ENCODE measurements at regions not wholly inside any gene's neighbourhood (a gene's known extent, or its start where the extent isn't known, plus 50 kb on each side); places are given as distances from the start of the nearest gene placed in this dataset.

GRCh38 chr13:64423467-64423866, 2806.7 kb downstream of the PCDH9 start:
- DNase-seq (ENCODE audit: low read depth, low spot score), result no peak
- no peaks in the 10 kb centered on the region for H4K20me1 ChIP-seq (replicated peaks; ENCODE audit: control insufficient read depth, extremely low read depth, insufficient read depth, low read length)
- H3K4me3 ChIP-seq (replicated peaks in 1 of 3; ENCODE audit: insufficient read depth in 1 of 3, low read depth in 1 of 3, low read length in 3 of 3), result no peak overlapping the region
- no TSS peak for BruUV-seq (replicated peaks)
- dilution Hi-C loops (cut with MboI; ENCODE audit: extremely low pct_ligation_motif_present, low sequenced_read_pairs) (no loop called here), intact Hi-C loops (cut with micrococcal nuclease) (no loop called here)
- no peak overlapping the region for H3K27ac ChIP-seq (ENCODE audit: insufficient read depth, low read depth, low read length)
- H2AFZ ChIP-seq (ENCODE audit: low read depth, low read length), result no peak overlapping the region
- no peak overlapping the region for H3K9ac ChIP-seq (replicated peaks; ENCODE audit: extremely low read depth, insufficient read depth, low read length)
- no peak for FAIRE-seq
- H3K27me3 ChIP-seq (ENCODE audit: control insufficient read depth in 2 of 2, insufficient read depth in 2 of 2, low read length in 2 of 2), result no peaks in the 10 kb centered on the region
- H3K4me2 ChIP-seq (ENCODE audit: insufficient read depth, low read length), result no peak overlapping the region
- H3K4me1 ChIP-seq (ENCODE audit: control insufficient read depth, extremely low read depth, insufficient read depth, low read length), result no peaks in the 10 kb centered on the region
- TF ChIP-seq, protein P1, sequence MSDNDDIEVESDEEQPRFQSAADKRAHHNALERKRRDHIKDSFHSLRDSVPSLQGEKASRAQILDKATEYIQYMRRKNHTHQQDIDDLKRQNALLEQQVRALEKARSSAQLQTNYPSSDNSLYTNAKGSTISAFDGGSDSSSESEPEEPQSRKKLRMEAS (IDR thresholded peaks at IDR 0.05; ENCODE audit: insufficient read depth, insufficient read length), result no peak
- TF ChIP-seq POLR2AphosphoS5 (IDR thresholded peaks at IDR 0.05; ENCODE audit: insufficient read depth, low read depth, low read length), result no peak
- TF ChIP-seq MYC (IDR thresholded peaks at IDR 0.05; ENCODE audit: low read depth, low read length), result no peak
- ChIA-PET POLR2A (no interaction called here), CTCF (no interaction called here)
- H3K79me2 ChIP-seq (ENCODE audit: control insufficient read depth, insufficient read depth, low read length), result no peaks in the 10 kb centered on the region
- H3K9me1 ChIP-seq (replicated peaks; ENCODE audit: control insufficient read depth, extremely low read depth, insufficient read depth, low read length), result no peaks in the 10 kb centered on the region
- no peaks in the 10 kb centered on the region for H3K36me3 ChIP-seq (ENCODE audit: control insufficient read depth in 2 of 2, extremely low read depth in 1 of 2, insufficient read depth in 2 of 2, low read length in 2 of 2)
- H3K9me3 ChIP-seq (replicated peaks; ENCODE audit: control insufficient read depth, insufficient read depth, low read length), result no peaks in the 10 kb centered on the region

- Histone ChIP-seq H3K9ac (replicated peaks; ENCODE audit: extremely low read depth, insufficient read depth, low read length) (no peak overlapping the region), H3K27ac (ENCODE audit: insufficient read depth, low read depth, low read length) (no peak overlapping the region), H3K36me3 (ENCODE audit: control insufficient read depth in 2 of 2, extremely low read depth in 1 of 2, insufficient read depth in 2 of 2, low read length in 2 of 2) (no peaks in the 10 kb centered on the region), H4K20me1 (replicated peaks; ENCODE audit: control insufficient read depth, extremely low read depth, insufficient read depth, low read length) (no peaks in the 10 kb centered on the region), H2AFZ (ENCODE audit: low read depth, low read length) (no peak overlapping the region), H3K9me1 (replicated peaks; ENCODE audit: control insufficient read depth, extremely low read depth, insufficient read depth, low read length) (no peaks in the 10 kb centered on the region), H3K9me3 (replicated peaks; ENCODE audit: control insufficient read depth, insufficient read depth, low read length) (no peaks in the 10 kb centered on the region), H3K27me3 (ENCODE audit: control insufficient read depth in 2 of 2, insufficient read depth in 2 of 2, low read length in 2 of 2) (no peaks in the 10 kb centered on the region), H3K79me2 (ENCODE audit: control insufficient read depth, insufficient read depth, low read length) (no peaks in the 10 kb centered on the region), H3K4me1 (ENCODE audit: control insufficient read depth, extremely low read depth, insufficient read depth, low read length) (no peaks in the 10 kb centered on the region), H3K4me3 (replicated peaks in 1 of 3; ENCODE audit: insufficient read depth in 1 of 3, low read depth in 1 of 3, low read length in 3 of 3) (no peak overlapping the region), H3K4me2 (ENCODE audit: insufficient read depth, low read length) (no peak overlapping the region)
- ChIA-PET POLR2A (no interaction called here), CTCF (interaction anchor here (1.2 kb wide), 1 partner anchor 405 kb away, joined by 3 read pairs; no protein-coding TSS in a partner anchor)
- TF ChIP-seq, protein P1 (IDR thresholded peaks at IDR 0.05; ENCODE audit: insufficient read depth, insufficient read length), result no peak
- TF ChIP-seq, protein P2, sequence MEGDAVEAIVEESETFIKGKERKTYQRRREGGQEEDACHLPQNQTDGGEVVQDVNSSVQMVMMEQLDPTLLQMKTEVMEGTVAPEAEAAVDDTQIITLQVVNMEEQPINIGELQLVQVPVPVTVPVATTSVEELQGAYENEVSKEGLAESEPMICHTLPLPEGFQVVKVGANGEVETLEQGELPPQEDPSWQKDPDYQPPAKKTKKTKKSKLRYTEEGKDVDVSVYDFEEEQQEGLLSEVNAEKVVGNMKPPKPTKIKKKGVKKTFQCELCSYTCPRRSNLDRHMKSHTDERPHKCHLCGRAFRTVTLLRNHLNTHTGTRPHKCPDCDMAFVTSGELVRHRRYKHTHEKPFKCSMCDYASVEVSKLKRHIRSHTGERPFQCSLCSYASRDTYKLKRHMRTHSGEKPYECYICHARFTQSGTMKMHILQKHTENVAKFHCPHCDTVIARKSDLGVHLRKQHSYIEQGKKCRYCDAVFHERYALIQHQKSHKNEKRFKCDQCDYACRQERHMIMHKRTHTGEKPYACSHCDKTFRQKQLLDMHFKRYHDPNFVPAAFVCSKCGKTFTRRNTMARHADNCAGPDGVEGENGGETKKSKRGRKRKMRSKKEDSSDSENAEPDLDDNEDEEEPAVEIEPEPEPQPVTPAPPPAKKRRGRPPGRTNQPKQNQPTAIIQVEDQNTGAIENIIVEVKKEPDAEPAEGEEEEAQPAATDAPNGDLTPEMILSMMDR (IDR thresholded peaks at IDR 0.05; ENCODE audit: extremely low read depth in 1 of 2, insufficient read depth in 1 of 2, low read depth in 1 of 2, low read length in 2 of 2), result no peak
- no peak for TF ChIP-seq EZH2 (IDR thresholded peaks at IDR 0.05; ENCODE audit: borderline replicate concordance, low read depth, low read length, severe bottlenecking)
- TF ChIP-seq JUN (IDR thresholded peaks at IDR 0.05; ENCODE audit: borderline replicate concordance, insufficient read depth, insufficient read length, low read depth), result no peak
- no peak for TF ChIP-seq POLR2AphosphoS5 (IDR thresholded peaks at IDR 0.05; ENCODE audit: insufficient read depth, low read depth, low read length)
- no peak for TF ChIP-seq GATA2 (IDR thresholded peaks at IDR 0.05; ENCODE audit: insufficient read depth, insufficient read length, low read depth, low read length)
- no peak for TF ChIP-seq POLR2A (IDR thresholded peaks at IDR 0.05; ENCODE audit: low read depth, low read length)
- TF ChIP-seq MYC (IDR thresholded peaks at IDR 0.05; ENCODE audit: low read depth, low read length), result no peak
- no peak for TF ChIP-seq FOS (IDR thresholded peaks at IDR 0.05; ENCODE audit: borderline replicate concordance, insufficient read depth, low read length)
- no TSS peak for BruUV-seq (replicated peaks)
- dilution Hi-C loops (cut with MboI; ENCODE audit: extremely low pct_ligation_motif_present, low sequenced_read_pairs), result no loop called here
- FAIRE-seq (no peak), DNase-seq (ENCODE audit: low read depth, low spot score) (no peak)
- intact Hi-C loops (cut with micrococcal nuclease), result no loop called here
Observed at GRCh38 chr13:64420181-64420580, 2810.0 kb downstream of the PCDH9 start.

All from endothelial cell of umbilical vein (primary cell).